ENCODE measurements at regions not wholly inside any gene's neighbourhood (a gene's known extent, or its start where the extent isn't known, plus 50 kb on each side); places are given as distances from the start of the nearest gene placed in this dataset.

GRCh38 chr6:19320111-19320581, 517.0 kb upstream of the ID4 start:
- no peaks in the 10 kb centered on the region for H3K9me2 ChIP-seq (ENCODE audit: insufficient read depth)
- H3F3A ChIP-seq (ENCODE audit: insufficient read depth, low read depth), result no peaks in the 10 kb centered on the region
- no peaks in the 10 kb centered on the region for H3K36me3 ChIP-seq (ENCODE audit: low read depth)
- no peak overlapping the region for H3K4me2 ChIP-seq
- no peak overlapping the region for H3K4me3 ChIP-seq
- H3K9me3 ChIP-seq (ENCODE audit: insufficient read depth, low read depth), result no peaks in the 10 kb centered on the region
- ChIA-PET POLR2A (ENCODE audit: unreplicated experiment) (no interaction called here), CTCF (no interaction called here)
- DNase-seq, result no peak
- no peaks in the 10 kb centered on the region for H3K27me3 ChIP-seq (ENCODE audit: insufficient read depth, low read depth)
- no peak for TF ChIP-seq EZH2 (IDR thresholded peaks at IDR 0.05; ENCODE audit: low read depth)
- no peaks in the 10 kb centered on the region for H3K79me2 ChIP-seq (ENCODE audit: low read depth)
- H4K20me1 ChIP-seq (ENCODE audit: insufficient read depth), result no peaks in the 10 kb centered on the region
- no peak overlapping the region for H2AFZ ChIP-seq
- H3K4me1 ChIP-seq (replicated peaks; ENCODE audit: insufficient read depth), result no peaks in the 10 kb centered on the region
- BruUV-seq (replicated peaks), result no TSS peak
- intact Hi-C loops (cut with micrococcal nuclease; ENCODE audit: unreplicated experiment), result loop anchor here (10.0 kb wide), 1 partner anchor 115 kb away; no protein-coding TSS in a partner anchor
- no peak overlapping the region for H3K27ac ChIP-seq

GRCh38 chr6:19322691-19323485, 514.3 kb upstream of the ID4 start:
- Histone ChIP-seq H3K27me3 (ENCODE audit: insufficient read depth, low read depth) (no peaks in the 10 kb centered on the region), H3K4me3 (no peak overlapping the region), H3K4me1 (replicated peaks; ENCODE audit: insufficient read depth) (0 out of 2 replicates have a peak, but pooled peaks cover 3% of the 10 kb centered on the region), H2AFZ (no peak overlapping the region), H3F3A (ENCODE audit: insufficient read depth, low read depth) (no peaks in the 10 kb centered on the region), H3K9me2 (ENCODE audit: insufficient read depth) (no peaks in the 10 kb centered on the region), H3K79me2 (ENCODE audit: low read depth) (no peaks in the 10 kb centered on the region), H3K27ac (no peak overlapping the region), H4K20me1 (ENCODE audit: insufficient read depth) (no peaks in the 10 kb centered on the region), H3K9me3 (ENCODE audit: insufficient read depth, low read depth) (no peaks in the 10 kb centered on the region), H3K36me3 (ENCODE audit: low read depth) (no peaks in the 10 kb centered on the region), H3K4me2 (no peak overlapping the region)
- CTCF ChIA-PET, result no interaction called here
- TF ChIP-seq EZH2 (IDR thresholded peaks at IDR 0.05; ENCODE audit: low read depth), result no peak
- no peak for TF ChIP-seq CTCF (conservative IDR thresholded peaks at IDR 0.05)
- intact Hi-C loops (cut with micrococcal nuclease; ENCODE audit: unreplicated experiment), result loop anchor here (10.0 kb wide), 1 partner anchor 118 kb away; no protein-coding TSS in a partner anchor
- POLR2A ChIA-PET (ENCODE audit: unreplicated experiment), result interaction anchor here (0.5 to 0.6 kb wide), 2 partner anchors 9 to 527 kb away, joined by 4 to 6 read pairs; no protein-coding TSS in a partner anchor
- no peak for DNase-seq
- BruUV-seq (replicated peaks), result no TSS peak

- Histone ChIP-seq H3K4me1 (replicated peaks; ENCODE audit: insufficient read depth) (0 out of 2 replicates have a peak, but pooled peaks cover 3% of the 10 kb centered on the region), H3K27ac (no peak overlapping the region), H4K20me1 (ENCODE audit: insufficient read depth) (no peaks in the 10 kb centered on the region), H3K9me2 (ENCODE audit: insufficient read depth) (no peaks in the 10 kb centered on the region), H3K4me3 (no peak overlapping the region), H3K27me3 (ENCODE audit: insufficient read depth, low read depth) (no peaks in the 10 kb centered on the region), H3K36me3 (ENCODE audit: low read depth) (no peaks in the 10 kb centered on the region), H3K4me2 (no peak overlapping the region), H3K9me3 (ENCODE audit: insufficient read depth, low read depth) (0 out of 2 replicates have a peak, but pooled peaks cover 3% of the 10 kb centered on the region), H3K79me2 (ENCODE audit: low read depth) (no peaks in the 10 kb centered on the region), H2AFZ (no peak overlapping the region), H3F3A (ENCODE audit: insufficient read depth, low read depth) (no peaks in the 10 kb centered on the region)
- ChIA-PET POLR2A (ENCODE audit: unreplicated experiment) (no interaction called here), CTCF (no interaction called here)
- intact Hi-C loops (cut with micrococcal nuclease; ENCODE audit: unreplicated experiment), result loop anchor here (10.0 kb wide), 1 partner anchor 120 kb away; no protein-coding TSS in a partner anchor
- no TSS peak for BruUV-seq (replicated peaks)
- TF ChIP-seq CTCF (conservative IDR thresholded peaks at IDR 0.05), result no peak
- no peak for TF ChIP-seq EZH2 (IDR thresholded peaks at IDR 0.05; ENCODE audit: low read depth)
- DNase-seq, result no peak
Observed at GRCh38 chr6:19324376-19324775, 512.8 kb upstream of the ID4 start.

Data from PC-9 (cell line).